ENCODE measurements at regions not wholly inside any gene's neighbourhood (a gene's known extent, or its start where the extent isn't known, plus 50 kb on each side); places are given as distances from the start of the nearest gene placed in this dataset.

DNA sequence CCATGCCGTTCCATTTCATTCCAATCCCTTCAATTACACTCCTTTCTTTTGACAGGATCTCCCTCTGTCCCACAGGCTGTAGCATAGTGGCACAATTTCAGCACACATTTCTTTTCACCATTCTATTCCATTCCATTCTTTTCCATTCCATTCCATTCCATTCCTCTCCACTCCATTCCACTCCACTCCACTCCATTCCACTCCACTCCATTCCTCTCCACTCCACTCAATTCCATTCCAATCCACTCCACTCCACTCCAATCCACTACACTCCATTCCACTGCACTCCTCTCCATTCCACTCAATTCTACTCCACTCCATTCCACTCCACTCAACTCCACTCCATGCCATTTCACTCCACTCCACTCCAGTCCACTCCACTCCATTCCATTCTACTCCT, 1495.1 kb downstream of the TSPY10 start:
- Histone ChIP-seq H3K36me3 (no peaks in the 10 kb centered on the region), H3K9me3 (no peaks in the 10 kb centered on the region), H3K4me3 (no peak overlapping the region), H3K27me3 (no peaks in the 10 kb centered on the region), H3K4me1 (no peaks in the 10 kb centered on the region), H3K27ac (no peak overlapping the region)
- intact Hi-C loops (cut with DNase I; ENCODE audit: low total_unique reads), result no loop called here
- DNase-seq, result no peak
- TF ChIP-seq, protein P1, sequence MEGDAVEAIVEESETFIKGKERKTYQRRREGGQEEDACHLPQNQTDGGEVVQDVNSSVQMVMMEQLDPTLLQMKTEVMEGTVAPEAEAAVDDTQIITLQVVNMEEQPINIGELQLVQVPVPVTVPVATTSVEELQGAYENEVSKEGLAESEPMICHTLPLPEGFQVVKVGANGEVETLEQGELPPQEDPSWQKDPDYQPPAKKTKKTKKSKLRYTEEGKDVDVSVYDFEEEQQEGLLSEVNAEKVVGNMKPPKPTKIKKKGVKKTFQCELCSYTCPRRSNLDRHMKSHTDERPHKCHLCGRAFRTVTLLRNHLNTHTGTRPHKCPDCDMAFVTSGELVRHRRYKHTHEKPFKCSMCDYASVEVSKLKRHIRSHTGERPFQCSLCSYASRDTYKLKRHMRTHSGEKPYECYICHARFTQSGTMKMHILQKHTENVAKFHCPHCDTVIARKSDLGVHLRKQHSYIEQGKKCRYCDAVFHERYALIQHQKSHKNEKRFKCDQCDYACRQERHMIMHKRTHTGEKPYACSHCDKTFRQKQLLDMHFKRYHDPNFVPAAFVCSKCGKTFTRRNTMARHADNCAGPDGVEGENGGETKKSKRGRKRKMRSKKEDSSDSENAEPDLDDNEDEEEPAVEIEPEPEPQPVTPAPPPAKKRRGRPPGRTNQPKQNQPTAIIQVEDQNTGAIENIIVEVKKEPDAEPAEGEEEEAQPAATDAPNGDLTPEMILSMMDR (IDR thresholded peaks at IDR 0.05), result no peak

DNA sequence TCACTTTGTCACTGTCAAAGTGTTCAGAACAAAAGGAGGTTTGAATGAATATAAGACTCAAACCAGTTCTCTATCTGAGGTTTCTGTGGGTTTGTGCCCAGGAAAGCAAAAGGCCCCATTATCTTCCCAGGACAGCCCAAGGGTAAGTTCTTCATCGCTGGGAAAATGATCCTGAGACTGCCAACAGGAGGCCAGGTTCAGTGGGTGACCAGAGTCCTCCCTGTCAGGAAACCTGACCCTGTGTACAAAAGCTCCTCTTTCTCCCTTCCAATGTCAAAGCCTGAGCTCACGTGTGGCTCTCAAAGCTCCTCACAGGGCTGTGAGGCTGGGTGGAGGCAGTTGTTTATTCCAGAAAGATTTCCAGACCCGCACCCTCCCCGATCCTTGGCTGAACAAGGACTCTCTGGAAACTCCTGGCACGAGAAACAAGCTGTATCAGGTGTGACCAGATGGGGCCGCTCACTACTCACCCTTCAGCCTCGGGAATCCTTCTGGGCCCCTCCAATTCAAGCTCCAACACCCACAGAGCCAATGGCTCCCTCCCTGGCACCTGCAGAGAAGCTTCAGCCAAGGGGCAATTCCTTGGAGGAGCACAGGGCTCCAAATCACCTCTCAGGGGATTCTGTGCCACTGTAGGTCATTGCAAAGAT, 1516.7 kb downstream of the TSPY10 start:
- Histone ChIP-seq H3K36me3 (no peaks in the 10 kb centered on the region), H3K27ac (no peak overlapping the region), H3K27me3 (no peaks in the 10 kb centered on the region), H3K4me1 (no peaks in the 10 kb centered on the region), H3K4me3 (no peak overlapping the region), H3K9me3 (no peaks in the 10 kb centered on the region)
- intact Hi-C loops (cut with DNase I; ENCODE audit: low total_unique reads), result no loop called here
- TF ChIP-seq, protein P1 (IDR thresholded peaks at IDR 0.05), result no peak
- no peak for DNase-seq

DNA sequence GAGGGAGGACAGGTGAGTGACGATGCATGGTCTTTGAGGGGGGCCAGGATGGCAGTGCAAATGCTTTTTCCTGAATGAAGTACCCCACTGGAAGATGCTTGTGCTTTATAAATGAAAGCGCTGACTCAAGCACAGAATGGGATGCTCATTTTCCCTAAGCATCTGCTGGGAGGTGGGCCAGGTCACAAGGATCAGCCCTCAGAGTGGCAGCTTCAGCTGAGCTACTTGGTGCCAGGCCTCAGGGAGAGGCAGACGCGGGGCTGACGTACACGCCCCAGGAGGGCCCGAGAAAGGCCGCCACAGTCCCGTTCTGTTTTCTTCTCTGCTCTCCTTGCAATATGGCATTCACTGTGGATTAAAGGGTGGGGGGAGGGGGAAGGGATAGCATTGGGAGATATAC, 1535.8 kb downstream of the TSPY10 start:
- Histone ChIP-seq H3K9me3 (no peaks in the 10 kb centered on the region), H3K27me3 (no peaks in the 10 kb centered on the region), H3K4me1 (no peaks in the 10 kb centered on the region), H3K4me3 (no peak overlapping the region), H3K36me3 (no peaks in the 10 kb centered on the region), H3K27ac (no peak overlapping the region)
- intact Hi-C loops (cut with DNase I; ENCODE audit: low total_unique reads), result no loop called here
- DNase-seq, result no peak
- TF ChIP-seq, protein P1 (IDR thresholded peaks at IDR 0.05), result no peak

DNA sequence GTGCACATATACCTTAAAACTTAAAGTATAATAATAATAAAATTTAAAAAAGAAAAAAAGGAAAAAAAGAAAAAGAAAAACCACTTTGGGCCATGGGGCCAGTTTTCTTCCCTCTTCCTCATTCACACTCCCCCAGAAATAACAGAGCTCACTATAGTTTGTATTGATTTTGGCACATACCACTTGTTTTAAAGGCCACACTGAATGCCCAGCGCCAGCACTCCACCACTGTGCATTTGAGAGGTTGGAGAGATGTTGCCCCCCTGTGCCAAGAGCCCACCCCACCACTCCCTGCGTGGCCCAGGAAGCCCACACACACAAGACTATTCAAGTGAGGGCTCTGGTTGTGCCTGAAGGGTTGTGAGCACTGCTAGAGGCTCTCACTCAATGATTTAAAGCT, 1536.3 kb downstream of the TSPY10 start:
- TF ChIP-seq, protein P1 (IDR thresholded peaks at IDR 0.05), result no peak
- intact Hi-C loops (cut with DNase I; ENCODE audit: low total_unique reads), result no loop called here
- Histone ChIP-seq H3K4me1 (no peaks in the 10 kb centered on the region), H3K4me3 (no peak overlapping the region), H3K27ac (no peak overlapping the region), H3K27me3 (no peaks in the 10 kb centered on the region), H3K9me3 (no peaks in the 10 kb centered on the region), H3K36me3 (no peaks in the 10 kb centered on the region)
- no peak for DNase-seq

DNA sequence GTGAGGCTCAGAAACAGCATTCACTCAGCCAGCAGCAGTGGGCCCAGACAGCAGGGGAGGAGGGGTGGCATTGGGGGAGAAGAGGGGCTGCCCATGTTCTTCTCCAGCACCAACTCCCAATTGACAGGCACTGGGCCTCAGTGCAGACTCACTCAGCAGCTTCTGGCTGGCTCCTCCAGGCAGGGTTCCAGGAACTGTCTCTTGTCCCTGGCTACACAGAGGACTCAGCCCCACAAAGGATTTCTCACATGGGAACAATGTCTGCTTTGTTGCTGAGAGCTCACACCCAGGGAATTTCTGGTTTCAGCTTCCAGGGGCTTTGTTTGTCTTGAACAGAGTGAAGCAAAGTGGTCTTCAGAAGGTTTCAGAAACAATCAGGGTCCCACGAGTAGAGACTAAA, 1536.7 kb downstream of the TSPY10 start:
- no peak overlapping the region for H3K27ac ChIP-seq
- TF ChIP-seq, protein P1 (IDR thresholded peaks at IDR 0.05), result no peak
- H3K4me1 ChIP-seq, result no peaks in the 10 kb centered on the region
- no peaks in the 10 kb centered on the region for H3K9me3 ChIP-seq
- intact Hi-C loops (cut with DNase I; ENCODE audit: low total_unique reads), result no loop called here
- no peak for DNase-seq
- H3K36me3 ChIP-seq, result no peaks in the 10 kb centered on the region
- H3K27me3 ChIP-seq, result no peaks in the 10 kb centered on the region
- no peak overlapping the region for H3K4me3 ChIP-seq

DNA sequence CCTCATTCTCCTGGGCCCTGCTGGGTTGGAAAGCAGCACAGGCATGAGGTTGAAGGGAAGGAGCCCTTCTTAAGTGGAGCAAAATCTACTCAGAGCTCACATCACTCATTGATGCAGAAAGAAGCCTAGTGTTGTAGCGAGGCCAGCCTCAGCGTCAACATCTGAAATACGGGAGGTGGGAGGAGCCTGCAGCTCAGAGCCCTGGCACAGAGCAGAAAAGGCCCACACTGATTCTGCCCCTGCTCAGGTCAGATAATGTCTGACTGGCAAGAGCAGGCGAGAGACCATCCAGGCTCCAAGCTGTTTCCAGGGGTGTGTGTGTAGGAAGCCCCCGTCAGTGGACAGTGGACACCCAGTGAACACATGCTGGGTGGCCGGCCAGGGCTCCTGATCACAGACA, 1541.6 kb downstream of the TSPY10 start:
- H3K4me1 ChIP-seq, result no peaks in the 10 kb centered on the region
- TF ChIP-seq, protein P1 (IDR thresholded peaks at IDR 0.05), result no peak
- H3K27me3 ChIP-seq, result no peaks in the 10 kb centered on the region
- no peaks in the 10 kb centered on the region for H3K36me3 ChIP-seq
- intact Hi-C loops (cut with DNase I; ENCODE audit: low total_unique reads), result no loop called here
- H3K27ac ChIP-seq, result no peak overlapping the region
- no peak for DNase-seq
- no peak overlapping the region for H3K4me3 ChIP-seq
- no peaks in the 10 kb centered on the region for H3K9me3 ChIP-seq
